Peyer's patch (tissue), 4 donors: ENCODE measurements at regions not wholly inside any gene's neighbourhood (a gene's known extent, or its start where the extent isn't known, plus 50 kb on each side); places are given as distances from the start of the nearest gene placed in this dataset.
"Not testable (repeated sequence)": the region's sequence is repeated elsewhere in the genome, so short reads cannot be mapped to it uniquely, and the experiment has no call there.

Experiments
- POLR2A ChIP-seq, 2 donors: fragments of 450-650 bp; IDR thresholded peaks; one replicate each; pipeline ENCODE4 v1.5.1; 2017; ENCODE audit warnings: antibody characterized with exemption in 2 of 2, mild to moderate bottlenecking in 2 of 2, moderate library complexity in 2 of 2
- TF ChIP-seq, protein P1 (sequence below), 6 experiments: fragments of 450-650 bp in 4 of 6; fragments of 200-600 bp in 2 of 6; sonication (generic) in 1 of 6; IDR thresholded peaks; one replicate each; pipeline ENCODE4 v1.5.1; 2017 to 2019; ENCODE audit warnings: antibody characterized with exemption in 6 of 6, mild to moderate bottlenecking in 3 of 6, moderate library complexity in 1 of 6

DNA sequence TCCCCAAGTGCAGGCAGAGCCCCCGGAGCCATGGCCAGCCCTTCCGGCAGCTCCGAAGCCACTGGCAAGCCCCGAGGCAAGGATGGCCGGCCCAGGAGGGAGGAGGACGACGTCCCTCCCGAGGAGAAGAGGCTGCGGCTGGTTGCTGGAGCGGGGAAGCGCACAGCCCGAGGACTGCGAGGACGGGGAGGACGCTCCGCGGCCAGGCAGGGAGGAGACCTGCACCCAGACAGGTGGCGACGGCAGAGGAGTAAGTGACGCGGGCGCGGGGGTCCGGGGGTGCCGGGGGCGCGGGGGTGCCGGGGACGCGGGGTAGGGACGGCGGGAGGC, 56.8 kb upstream of the KRTAP5-11 start:
- TF ChIP-seq, protein P1, sequence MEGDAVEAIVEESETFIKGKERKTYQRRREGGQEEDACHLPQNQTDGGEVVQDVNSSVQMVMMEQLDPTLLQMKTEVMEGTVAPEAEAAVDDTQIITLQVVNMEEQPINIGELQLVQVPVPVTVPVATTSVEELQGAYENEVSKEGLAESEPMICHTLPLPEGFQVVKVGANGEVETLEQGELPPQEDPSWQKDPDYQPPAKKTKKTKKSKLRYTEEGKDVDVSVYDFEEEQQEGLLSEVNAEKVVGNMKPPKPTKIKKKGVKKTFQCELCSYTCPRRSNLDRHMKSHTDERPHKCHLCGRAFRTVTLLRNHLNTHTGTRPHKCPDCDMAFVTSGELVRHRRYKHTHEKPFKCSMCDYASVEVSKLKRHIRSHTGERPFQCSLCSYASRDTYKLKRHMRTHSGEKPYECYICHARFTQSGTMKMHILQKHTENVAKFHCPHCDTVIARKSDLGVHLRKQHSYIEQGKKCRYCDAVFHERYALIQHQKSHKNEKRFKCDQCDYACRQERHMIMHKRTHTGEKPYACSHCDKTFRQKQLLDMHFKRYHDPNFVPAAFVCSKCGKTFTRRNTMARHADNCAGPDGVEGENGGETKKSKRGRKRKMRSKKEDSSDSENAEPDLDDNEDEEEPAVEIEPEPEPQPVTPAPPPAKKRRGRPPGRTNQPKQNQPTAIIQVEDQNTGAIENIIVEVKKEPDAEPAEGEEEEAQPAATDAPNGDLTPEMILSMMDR (IDR thresholded peaks at IDR 0.05): not testable (repeated sequence)
- not testable (repeated sequence) for TF ChIP-seq POLR2A (IDR thresholded peaks at IDR 0.05)
